ENCODE measurements at regions not wholly inside any gene's neighbourhood (a gene's known extent, or its start where the extent isn't known, plus 50 kb on each side); places are given as distances from the start of the nearest gene placed in this dataset.

DNA sequence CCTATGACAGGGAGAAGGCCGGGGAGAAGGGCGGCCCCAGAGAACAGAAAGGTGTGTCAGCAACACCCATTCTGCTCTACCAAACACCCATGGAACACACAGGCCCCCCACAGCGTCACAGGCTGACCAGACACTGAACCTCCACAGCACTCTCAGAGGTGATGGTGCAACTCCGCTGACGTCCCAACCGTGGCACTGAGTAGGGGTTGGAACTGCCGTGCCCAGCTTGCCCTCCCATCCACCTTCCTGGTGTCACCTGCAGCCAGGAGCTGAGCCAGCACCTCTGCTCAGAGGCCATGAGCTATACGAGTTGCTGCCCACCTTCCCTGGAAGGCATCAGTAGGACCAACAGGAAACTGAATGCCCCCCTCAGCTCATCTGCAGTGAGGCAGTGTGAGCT, 412.9 kb upstream of the SALL3 start:
- TF ChIP-seq, protein P1, sequence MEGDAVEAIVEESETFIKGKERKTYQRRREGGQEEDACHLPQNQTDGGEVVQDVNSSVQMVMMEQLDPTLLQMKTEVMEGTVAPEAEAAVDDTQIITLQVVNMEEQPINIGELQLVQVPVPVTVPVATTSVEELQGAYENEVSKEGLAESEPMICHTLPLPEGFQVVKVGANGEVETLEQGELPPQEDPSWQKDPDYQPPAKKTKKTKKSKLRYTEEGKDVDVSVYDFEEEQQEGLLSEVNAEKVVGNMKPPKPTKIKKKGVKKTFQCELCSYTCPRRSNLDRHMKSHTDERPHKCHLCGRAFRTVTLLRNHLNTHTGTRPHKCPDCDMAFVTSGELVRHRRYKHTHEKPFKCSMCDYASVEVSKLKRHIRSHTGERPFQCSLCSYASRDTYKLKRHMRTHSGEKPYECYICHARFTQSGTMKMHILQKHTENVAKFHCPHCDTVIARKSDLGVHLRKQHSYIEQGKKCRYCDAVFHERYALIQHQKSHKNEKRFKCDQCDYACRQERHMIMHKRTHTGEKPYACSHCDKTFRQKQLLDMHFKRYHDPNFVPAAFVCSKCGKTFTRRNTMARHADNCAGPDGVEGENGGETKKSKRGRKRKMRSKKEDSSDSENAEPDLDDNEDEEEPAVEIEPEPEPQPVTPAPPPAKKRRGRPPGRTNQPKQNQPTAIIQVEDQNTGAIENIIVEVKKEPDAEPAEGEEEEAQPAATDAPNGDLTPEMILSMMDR (IDR thresholded peaks at IDR 0.05): no peak
- TF ChIP-seq POLR2A (IDR thresholded peaks at IDR 0.05): no peak
